SK-N-SH (cell line): ENCODE measurements at regions not wholly inside any gene's neighbourhood (a gene's known extent, or its start where the extent isn't known, plus 50 kb on each side); places are given as distances from the start of the nearest gene placed in this dataset.

Experiments used
- CTCF ChIA-PET: fragments of 300-600, 350-600 bp; formaldehyde crosslinking; extraction: SDS; loops from one replicate; lab custom pipeline; 2021; lab: Yijun Ruan, JAX
- POLR2A ChIA-PET: fragments of 350-600 bp; sonication (Branson Sonifier 250); formaldehyde crosslinking; extraction: SDS; loops from one replicate; lab custom pipeline; 2020; ENCODE audit warnings: antibody characterized with exemption, inconsistent platforms; lab: Yijun Ruan, JAX
- DNase-seq: peaks from one replicate; pipeline ENCODE4 v3.0.0; 2012
- H2AFZ ChIP-seq: fragments of 200-600 bp; sonication (generic); 2 replicates; pipeline ENCODE4 v1.8.1; 2016; ENCODE audit warnings: antibody characterized with exemption, mild to moderate bottlenecking, low read depth
- H3F3A ChIP-seq: fragments of 200-600 bp; sonication (generic); replicated peaks from 2 replicates; pipeline ENCODE3; 2016; ENCODE audit warnings: antibody characterized with exemption, mild to moderate bottlenecking; ENCODE audit not compliant: insufficient read depth
- H3K27ac ChIP-seq, 2 experiments: fragments of 200-500 bp in 1 of 2; fragments of 200-600 bp in 1 of 2; sonication (Bioruptor generic) in 1 of 2; sonication (generic), shearing (Covaris generic) in 1 of 2; 2 replicates each; pipeline versions ENCODE4 v1.5.1 to v1.6.1; 2014 to 2016; ENCODE audit warnings: low read depth in 2 of 2, inconsistent platforms in 1 of 2, low read length in 1 of 2, mild to moderate bottlenecking in 1 of 2, mixed read lengths in 1 of 2
- H3K27me3 ChIP-seq: fragments of 200-600 bp; sonication (generic), shearing (Covaris generic); 2 replicates; pipeline ENCODE4 v1.6.1; 2016; ENCODE audit warnings: mixed run types; ENCODE audit not compliant: insufficient read depth
- H3K36me3 ChIP-seq, 2 experiments: fragments of 200-500 bp in 1 of 2; fragments of 200-600 bp in 1 of 2; sonication (Bioruptor generic) in 1 of 2; sonication (generic) in 1 of 2; replicated peaks in 1 of 2; 2 replicates each; pipeline versions ENCODE3 to v1.5.1; 2014 to 2016; ENCODE audit warnings: low read length in 1 of 2, mild to moderate bottlenecking in 1 of 2; ENCODE audit not compliant: insufficient read depth in 2 of 2, control insufficient read depth in 1 of 2
- H3K4me1 ChIP-seq, 2 experiments: fragments of 200-500 bp in 1 of 2; fragments of 200-600 bp in 1 of 2; sonication (Bioruptor generic) in 1 of 2; sonication (generic), shearing (Covaris generic) in 1 of 2; 2 replicates each; pipeline versions ENCODE4 v1.5.1 to v1.6.1; 2014 to 2016; ENCODE audit warnings: low read depth in 1 of 2, low read length in 1 of 2, mixed run types in 1 of 2; ENCODE audit not compliant: insufficient read depth in 2 of 2, control insufficient read depth in 1 of 2
- H3K4me2 ChIP-seq: fragments of 200-600 bp; sonication (generic), shearing (Covaris generic); 2 replicates; pipeline ENCODE4 v1.6.1; 2017; ENCODE audit warnings: mixed run types
- H3K4me3 ChIP-seq, 2 experiments: fragments of 200-500 bp in 1 of 2; fragments of 200-600 bp in 1 of 2; sonication (Bioruptor generic) in 1 of 2; sonication (generic), shearing (Covaris generic) in 1 of 2; 2 replicates each; pipeline versions ENCODE4 v1.5.1 to v1.8.1; 2014 to 2016; ENCODE audit warnings: low read depth in 2 of 2, inconsistent platforms in 1 of 2, low read length in 1 of 2, mild to moderate bottlenecking in 1 of 2, mixed read lengths in 1 of 2, moderate library complexity in 1 of 2
- H3K79me2 ChIP-seq: fragments of 200-600 bp; sonication (generic); 2 replicates; pipeline ENCODE4 v1.8.1; 2017; ENCODE audit warnings: mild to moderate bottlenecking; ENCODE audit not compliant: insufficient read depth
- H3K9ac ChIP-seq: fragments of 200-600 bp; sonication (generic); 2 replicates; pipeline ENCODE4 v1.6.1; 2017; ENCODE audit warnings: mixed run types
- H3K9me2 ChIP-seq: fragments of 200-600 bp; sonication (generic); 2 replicates; pipeline ENCODE4 v1.6.1; 2017; ENCODE audit warnings: mixed run types
- H3K9me3 ChIP-seq: fragments of 200-600 bp; sonication (generic); 2 replicates; pipeline ENCODE4 v1.6.1; 2017; ENCODE audit warnings: mixed run types, mild to moderate bottlenecking, moderate library complexity
- H4K20me1 ChIP-seq: fragments of 200-600 bp; sonication (generic); 2 replicates; pipeline ENCODE4 v1.6.1; 2017; ENCODE audit warnings: mild to moderate bottlenecking, mixed run types; ENCODE audit not compliant: insufficient read depth
- CHD2 ChIP-seq: fragments of 150-350 bp; IDR thresholded peaks from 2 replicates; pipeline ENCODE4 v1.6.1; 2018; ENCODE audit warnings: low read length; ENCODE audit not compliant: partially characterized antibody
- ELF1 ChIP-seq: IDR thresholded peaks from 2 replicates; pipeline ENCODE4 v1.4.0; 2012
- FOSL2 ChIP-seq: IDR thresholded peaks from 2 replicates; pipeline ENCODE4 v1.4.0; 2012; ENCODE audit warnings: low read depth, mild to moderate bottlenecking, moderate library complexity, borderline replicate concordance
- FOXM1 ChIP-seq: IDR thresholded peaks from 2 replicates; pipeline ENCODE4 v1.4.0; 2012; ENCODE audit warnings: low read depth, mild to moderate bottlenecking
- GATA2 ChIP-seq: sonication (generic); formaldehyde crosslinking; IDR thresholded peaks from 2 replicates; pipeline ENCODE4 v1.5.0; 2020; ENCODE audit warnings: mild to moderate bottlenecking, missing genetic modification reagents
- JUND ChIP-seq: IDR thresholded peaks from 2 replicates; pipeline ENCODE4 v1.4.0; 2012
- NFIC ChIP-seq: IDR thresholded peaks from 2 replicates; pipeline ENCODE4 v1.4.0; 2012; ENCODE audit warnings: borderline replicate concordance
- POLR2AphosphoS5 ChIP-seq: IDR thresholded peaks from 2 replicates; pipeline ENCODE4 v1.6.1; 2012; ENCODE audit warnings: low read depth, low read length
- RAD21 ChIP-seq: IDR thresholded peaks from 2 replicates; pipeline ENCODE4 v1.6.1; 2012; ENCODE audit warnings: mild to moderate bottlenecking, low read length
- SIN3A ChIP-seq: IDR thresholded peaks from 2 replicates; pipeline ENCODE4 v1.6.1; 2012; ENCODE audit warnings: low read depth, mild to moderate bottlenecking, low read length, moderate library complexity, borderline replicate concordance
- SMC3 ChIP-seq: IDR thresholded peaks from 2 replicates; pipeline ENCODE4 v1.6.1; 2012; ENCODE audit warnings: low read depth, low read length, improper control_type of control experiment
- TCF12 ChIP-seq: IDR thresholded peaks from 2 replicates; pipeline ENCODE4 v1.4.0; 2012
- YY1 ChIP-seq: IDR thresholded peaks from 2 replicates; pipeline ENCODE4 v1.4.0; 2012; ENCODE audit warnings: low read depth, mild to moderate bottlenecking
- WGBS: methylation state at CpG from one replicate; pipeline ENCODE4 v1.1.6; 2017; ENCODE audit warnings: low lambda C conversion rate; 5-methylcytosine and 5-hydroxymethylcytosine counted together
- TF ChIP-seq, protein P1 (sequence below): IDR thresholded peaks from 2 replicates; pipeline ENCODE4; 2012
- TF ChIP-seq, protein P2 (sequence below): IDR thresholded peaks from 2 replicates; pipeline ENCODE4 v1.6.1; 2012; ENCODE audit warnings: mild to moderate bottlenecking, low read depth, low read length, moderate library complexity
- TF ChIP-seq, protein P3 (sequence below): fragments of 150-350 bp; IDR thresholded peaks from 2 replicates; pipeline ENCODE4 v1.6.1; 2017; ENCODE audit warnings: antibody characterized with exemption, low read length, low read depth, borderline replicate concordance

DNA sequence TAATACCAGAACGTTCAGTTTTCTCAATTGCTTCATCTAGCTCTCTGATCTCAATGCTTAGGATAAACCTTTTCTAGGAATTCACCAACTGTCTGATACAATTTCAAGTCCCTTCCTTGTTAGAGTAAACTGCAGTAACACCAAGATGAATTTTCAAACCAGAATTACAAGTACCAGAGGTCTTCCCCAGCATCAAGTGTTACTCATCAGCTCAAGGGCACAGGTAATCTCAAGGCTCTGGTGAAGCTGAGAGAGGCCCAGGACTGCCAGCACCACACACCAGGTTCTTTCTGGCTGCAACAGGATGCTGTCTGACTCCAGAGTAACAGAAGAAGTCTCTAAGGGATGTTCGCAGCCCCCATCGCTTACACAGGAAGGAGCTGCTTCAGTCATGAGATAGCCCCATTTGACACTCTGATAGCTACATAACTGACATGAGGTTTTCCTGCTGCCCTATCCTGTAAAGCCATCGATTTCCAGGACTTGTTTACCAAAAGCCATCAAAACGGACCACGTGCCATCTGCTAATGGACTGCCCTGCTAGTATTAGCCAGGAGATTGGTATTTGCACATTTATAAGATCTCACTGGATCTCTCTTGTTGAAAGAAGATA, 549.4 kb downstream of the UTRN start:
- Histone ChIP-seq H3K9me2 (no peaks in the 10 kb centered on the region), H3K79me2 (no peaks in the 10 kb centered on the region), H3F3A (no peaks in the 10 kb centered on the region), H3K4me1 (no peaks in the 10 kb centered on the region), H3K36me3 (peaks cover 4 to 12% of the 10 kb centered on the region in 2 experiments), H3K4me3 (no peak overlapping the region), H2AFZ (no peak overlapping the region), H3K9me3 (no peaks in the 10 kb centered on the region), H3K9ac (no peak overlapping the region), H3K27ac (no peak overlapping the region), H3K4me2 (no peak overlapping the region), H3K27me3 (no peaks in the 10 kb centered on the region), H4K20me1 (no peaks in the 10 kb centered on the region)
- no peak for TF ChIP-seq SIN3A
- TF ChIP-seq, protein P1, sequence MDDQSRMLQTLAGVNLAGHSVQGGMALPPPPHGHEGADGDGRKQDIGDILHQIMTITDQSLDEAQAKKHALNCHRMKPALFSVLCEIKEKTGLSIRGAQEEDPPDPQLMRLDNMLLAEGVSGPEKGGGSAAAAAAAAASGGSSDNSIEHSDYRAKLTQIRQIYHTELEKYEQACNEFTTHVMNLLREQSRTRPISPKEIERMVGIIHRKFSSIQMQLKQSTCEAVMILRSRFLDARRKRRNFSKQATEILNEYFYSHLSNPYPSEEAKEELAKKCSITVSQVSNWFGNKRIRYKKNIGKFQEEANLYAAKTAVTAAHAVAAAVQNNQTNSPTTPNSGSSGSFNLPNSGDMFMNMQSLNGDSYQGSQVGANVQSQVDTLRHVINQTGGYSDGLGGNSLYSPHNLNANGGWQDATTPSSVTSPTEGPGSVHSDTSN = no peak
- no peak for TF ChIP-seq POLR2AphosphoS5
- no peak for TF ChIP-seq YY1
- TF ChIP-seq NFIC = no peak
- no peak for TF ChIP-seq TCF12
- no peak for TF ChIP-seq JUND
- no peak for TF ChIP-seq RAD21
- TF ChIP-seq, protein P2, sequence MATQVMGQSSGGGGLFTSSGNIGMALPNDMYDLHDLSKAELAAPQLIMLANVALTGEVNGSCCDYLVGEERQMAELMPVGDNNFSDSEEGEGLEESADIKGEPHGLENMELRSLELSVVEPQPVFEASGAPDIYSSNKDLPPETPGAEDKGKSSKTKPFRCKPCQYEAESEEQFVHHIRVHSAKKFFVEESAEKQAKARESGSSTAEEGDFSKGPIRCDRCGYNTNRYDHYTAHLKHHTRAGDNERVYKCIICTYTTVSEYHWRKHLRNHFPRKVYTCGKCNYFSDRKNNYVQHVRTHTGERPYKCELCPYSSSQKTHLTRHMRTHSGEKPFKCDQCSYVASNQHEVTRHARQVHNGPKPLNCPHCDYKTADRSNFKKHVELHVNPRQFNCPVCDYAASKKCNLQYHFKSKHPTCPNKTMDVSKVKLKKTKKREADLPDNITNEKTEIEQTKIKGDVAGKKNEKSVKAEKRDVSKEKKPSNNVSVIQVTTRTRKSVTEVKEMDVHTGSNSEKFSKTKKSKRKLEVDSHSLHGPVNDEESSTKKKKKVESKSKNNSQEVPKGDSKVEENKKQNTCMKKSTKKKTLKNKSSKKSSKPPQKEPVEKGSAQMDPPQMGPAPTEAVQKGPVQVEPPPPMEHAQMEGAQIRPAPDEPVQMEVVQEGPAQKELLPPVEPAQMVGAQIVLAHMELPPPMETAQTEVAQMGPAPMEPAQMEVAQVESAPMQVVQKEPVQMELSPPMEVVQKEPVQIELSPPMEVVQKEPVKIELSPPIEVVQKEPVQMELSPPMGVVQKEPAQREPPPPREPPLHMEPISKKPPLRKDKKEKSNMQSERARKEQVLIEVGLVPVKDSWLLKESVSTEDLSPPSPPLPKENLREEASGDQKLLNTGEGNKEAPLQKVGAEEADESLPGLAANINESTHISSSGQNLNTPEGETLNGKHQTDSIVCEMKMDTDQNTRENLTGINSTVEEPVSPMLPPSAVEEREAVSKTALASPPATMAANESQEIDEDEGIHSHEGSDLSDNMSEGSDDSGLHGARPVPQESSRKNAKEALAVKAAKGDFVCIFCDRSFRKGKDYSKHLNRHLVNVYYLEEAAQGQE = no peak
- no peak for TF ChIP-seq FOSL2
- TF ChIP-seq FOXM1 = no peak
- no peak for TF ChIP-seq ELF1
- no peak for TF ChIP-seq CHD2
- TF ChIP-seq, protein P3, sequence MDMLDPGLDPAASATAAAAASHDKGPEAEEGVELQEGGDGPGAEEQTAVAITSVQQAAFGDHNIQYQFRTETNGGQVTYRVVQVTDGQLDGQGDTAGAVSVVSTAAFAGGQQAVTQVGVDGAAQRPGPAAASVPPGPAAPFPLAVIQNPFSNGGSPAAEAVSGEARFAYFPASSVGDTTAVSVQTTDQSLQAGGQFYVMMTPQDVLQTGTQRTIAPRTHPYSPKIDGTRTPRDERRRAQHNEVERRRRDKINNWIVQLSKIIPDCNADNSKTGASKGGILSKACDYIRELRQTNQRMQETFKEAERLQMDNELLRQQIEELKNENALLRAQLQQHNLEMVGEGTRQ = no peak
- TF ChIP-seq GATA2 (CRISPR knock-in tag) = no peak
- no peak for TF ChIP-seq SMC3
- DNase-seq = no peak
- POLR2A ChIA-PET = no interaction called here
- WGBS = 54% methylated on average over 6 of the region's 6 CpGs
- CTCF ChIA-PET = no interaction called here
